B cell (primary cell): ENCODE measurements at regions not wholly inside any gene's neighbourhood (a gene's known extent, or its start where the extent isn't known, plus 50 kb on each side); places are given as distances from the start of the nearest gene placed in this dataset.

Experiments used
- ATAC-seq: fragments of 200-7000 bp; cut with Tn5 transposase; one replicate; pipeline ENCODE4 v1.10.0; 2021; ENCODE audit warnings: low read depth, mild to moderate bottlenecking, moderate number of reproducible peaks, moderate library complexity
- CTCF ChIA-PET: fragments of 350-600 bp; sonication (Branson Sonifier 250); formaldehyde crosslinking; loops from one replicate; lab custom pipeline; 2021; ENCODE audit warnings: antibody characterized with exemption, inconsistent platforms; lab: Charles Lee
- POLR2A ChIA-PET: fragments of 350-600 bp; sonication (Branson Sonifier 250); formaldehyde crosslinking; loops from one replicate; lab custom pipeline; 2021; ENCODE audit warnings: antibody characterized with exemption; lab: Charles Lee
- DNase-seq: peaks from one replicate; pipeline ENCODE4 v3.0.0; 2013
- H2AFZ ChIP-seq: 2 replicates; pipeline ENCODE4 v1.6.1; 2012; ENCODE audit warnings: mild to moderate bottlenecking, low read depth, low read length; ENCODE audit not compliant: insufficient read depth, poor library complexity, severe bottlenecking
- H3K27ac ChIP-seq, 2 donors: 1 replicate in 1 of 2; 2 replicates in 1 of 2; pipeline ENCODE4 v1.5.1; 2012 to 2013; ENCODE audit warnings: low read length in 2 of 2, mild to moderate bottlenecking in 2 of 2, moderate library complexity in 1 of 2
- H3K27me3 ChIP-seq, 4 experiments: fragments of 200-600 bp in 1 of 4; sonication (generic) in 1 of 4; replicated peaks in 1 of 4; 1 replicate in 2 of 4; 2 replicates in 2 of 4; pipeline versions ENCODE4 v1.6.1 to v1.7.0; 2013 to 2016; ENCODE audit warnings: low read length in 3 of 4, mild to moderate bottlenecking in 2 of 4, mixed read lengths in 1 of 4, moderate library complexity in 1 of 4; ENCODE audit not compliant: insufficient read depth in 4 of 4, control insufficient read depth in 3 of 4; ENCODE audit errors: control extremely low read depth in 1 of 4
- H3K36me3 ChIP-seq, 2 experiments: replicated peaks in 1 of 2; 1 replicate in 1 of 2; 2 replicates in 1 of 2; pipeline versions ENCODE4 v1.6.1 to v1.7.1; 2013; ENCODE audit warnings: low read length in 1 of 2; ENCODE audit not compliant: insufficient read depth in 2 of 2, control insufficient read depth in 1 of 2; ENCODE audit errors: control extremely low read depth in 1 of 2, extremely low read depth in 1 of 2
- H3K4me1 ChIP-seq, 2 donors: fragments of 200-600 bp in 1 of 2; sonication (generic) in 1 of 2; 1 replicate in 1 of 2; 2 replicates in 1 of 2; pipeline versions ENCODE4 v1.5.1 to v1.6.1; 2013 to 2017; ENCODE audit warnings: low read length in 2 of 2; ENCODE audit not compliant: control insufficient read depth in 2 of 2, insufficient read depth in 2 of 2
- H3K4me2 ChIP-seq: replicated peaks from 2 replicates; pipeline ENCODE3; 2012; ENCODE audit warnings: mild to moderate bottlenecking, low read depth, low read length; ENCODE audit not compliant: poor library complexity, severe bottlenecking
- H3K4me3 ChIP-seq, 5 experiments: fragments of 200-600 bp in 1 of 5; sonication (generic) in 1 of 5; 1 replicate in 3 of 5; 2 replicates in 2 of 5; pipeline versions ENCODE4 v1.5.1 to v1.7.0; 2011 to 2016; ENCODE audit warnings: low read length in 4 of 5, mild to moderate bottlenecking in 4 of 5, low read depth in 2 of 5, control low read depth in 1 of 5, moderate library complexity in 1 of 5; ENCODE audit not compliant: insufficient read depth in 1 of 5; ENCODE audit errors: control extremely low read depth in 1 of 5, extremely low read depth in 1 of 5
- H3K79me2 ChIP-seq: fragments of 200-600 bp; sonication (generic); one replicate; pipeline ENCODE4 v1.6.0; 2016; ENCODE audit warnings: low read length; ENCODE audit not compliant: control insufficient read depth, insufficient read depth
- H3K9ac ChIP-seq: fragments of 200-600 bp; sonication (generic); 2 replicates; pipeline ENCODE4 v1.6.1; 2017; ENCODE audit warnings: mild to moderate bottlenecking, low read length, moderate library complexity
- H3K9me3 ChIP-seq, 3 donors: one replicate each; pipeline versions ENCODE4 v1.6.1 to v1.7.1; 2013; ENCODE audit warnings: low read length in 2 of 3; ENCODE audit not compliant: control insufficient read depth in 2 of 3, insufficient read depth in 1 of 3; ENCODE audit errors: control extremely low read depth in 1 of 3
- H4K20me1 ChIP-seq: 2 replicates; pipeline ENCODE4 v1.6.0; 2012; ENCODE audit warnings: mild to moderate bottlenecking, low read length; ENCODE audit not compliant: insufficient read depth, control insufficient read depth, poor library complexity, severe bottlenecking
- H3K27ac Mint-ChIP-seq: one replicate; pipeline ENCODE4 v1.8.0; 2021; ENCODE audit warnings: mixed read lengths
- H3K27me3 Mint-ChIP-seq: one replicate; pipeline ENCODE4 v1.8.0; 2021; ENCODE audit warnings: mixed read lengths
- H3K4me1 Mint-ChIP-seq: one replicate; pipeline ENCODE4 v1.8.0; 2021; ENCODE audit warnings: mixed read lengths
- H3K4me3 Mint-ChIP-seq: one replicate; pipeline ENCODE4 v1.8.0; 2021; ENCODE audit warnings: mixed read lengths
- H3K9me3 Mint-ChIP-seq: one replicate; pipeline ENCODE4 v1.8.0; 2022; ENCODE audit warnings: mixed read lengths; ENCODE audit not compliant: insufficient read depth
- EZH2 ChIP-seq: IDR thresholded peaks from 2 replicates; pipeline ENCODE4 v1.6.1; 2012; ENCODE audit warnings: borderline replicate concordance, low read depth, mild to moderate bottlenecking, moderate library complexity, low read length; ENCODE audit not compliant: insufficient read depth, poor library complexity, severe bottlenecking
- WGBS: methylation state at CpG from one replicate; pipeline ENCODE4 v1.1.5; 2013; ENCODE audit warnings: missing lambda C conversion rate; ENCODE audit not compliant: insufficient coverage; 5-methylcytosine and 5-hydroxymethylcytosine counted together
- intact Hi-C: fragments of 100-400 bp; cut with micrococcal nuclease; formaldehyde crosslinking; loops from one replicate; pipeline ENCODE4 v1.10.0; 2022
- TF ChIP-seq, protein P1 (sequence below): fragments of 200-600 bp; IDR thresholded peaks from one replicate; pipeline ENCODE4 v1.8.0; 2022; ENCODE audit warnings: antibody characterized with exemption, mild to moderate bottlenecking

DNA sequence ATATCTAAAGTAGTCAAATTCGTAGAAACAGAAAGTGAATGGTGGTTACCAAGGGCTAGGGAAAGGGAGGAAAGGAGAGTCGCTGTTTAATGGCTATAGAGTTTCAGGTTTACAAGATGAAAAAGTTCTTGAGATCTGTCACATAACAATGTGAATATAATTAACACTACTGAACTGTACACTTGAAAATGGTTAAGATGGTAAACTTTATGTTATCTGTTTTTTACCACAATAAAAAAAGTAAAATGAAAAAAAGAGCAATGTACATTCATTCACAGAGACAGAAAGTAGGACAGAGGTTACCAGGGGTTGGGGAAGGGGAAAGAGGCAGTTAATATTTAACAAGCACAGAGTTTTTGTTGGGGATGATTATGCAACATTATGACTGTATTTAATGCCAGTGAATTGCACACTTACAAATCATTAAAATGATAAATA is 53.3 kb upstream of the SEC16B start:
- ChIA-PET CTCF (no interaction called here), POLR2A (no interaction called here)
- Histone ChIP-seq H3K79me2 (no peaks in the 10 kb centered on the region), H3K4me2 (no peak overlapping the region), H3K9me3 (no peaks in the 10 kb centered on the region), H3K9ac (no peak overlapping the region), H2AFZ (no peak overlapping the region), H3K27me3 (no peaks in the 10 kb centered on the region), H3K4me1 (no peaks in the 10 kb centered on the region), H3K36me3 (no peaks in the 10 kb centered on the region), H3K27ac (no peak overlapping the region), H4K20me1 (no peaks in the 10 kb centered on the region), H3K4me3 (no peak overlapping the region)
- DNase-seq, result no peak
- no peak for ATAC-seq
- intact Hi-C loops, result no loop called here
- H3K4me3 Mint-ChIP-seq, result no peak overlapping the region
- no peak overlapping the region for H3K27ac Mint-ChIP-seq
- H3K4me1 Mint-ChIP-seq, result no peaks in the 10 kb centered on the region
- H3K9me3 Mint-ChIP-seq, result no peaks in the 10 kb centered on the region
- TF ChIP-seq, protein P1, sequence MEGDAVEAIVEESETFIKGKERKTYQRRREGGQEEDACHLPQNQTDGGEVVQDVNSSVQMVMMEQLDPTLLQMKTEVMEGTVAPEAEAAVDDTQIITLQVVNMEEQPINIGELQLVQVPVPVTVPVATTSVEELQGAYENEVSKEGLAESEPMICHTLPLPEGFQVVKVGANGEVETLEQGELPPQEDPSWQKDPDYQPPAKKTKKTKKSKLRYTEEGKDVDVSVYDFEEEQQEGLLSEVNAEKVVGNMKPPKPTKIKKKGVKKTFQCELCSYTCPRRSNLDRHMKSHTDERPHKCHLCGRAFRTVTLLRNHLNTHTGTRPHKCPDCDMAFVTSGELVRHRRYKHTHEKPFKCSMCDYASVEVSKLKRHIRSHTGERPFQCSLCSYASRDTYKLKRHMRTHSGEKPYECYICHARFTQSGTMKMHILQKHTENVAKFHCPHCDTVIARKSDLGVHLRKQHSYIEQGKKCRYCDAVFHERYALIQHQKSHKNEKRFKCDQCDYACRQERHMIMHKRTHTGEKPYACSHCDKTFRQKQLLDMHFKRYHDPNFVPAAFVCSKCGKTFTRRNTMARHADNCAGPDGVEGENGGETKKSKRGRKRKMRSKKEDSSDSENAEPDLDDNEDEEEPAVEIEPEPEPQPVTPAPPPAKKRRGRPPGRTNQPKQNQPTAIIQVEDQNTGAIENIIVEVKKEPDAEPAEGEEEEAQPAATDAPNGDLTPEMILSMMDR, result no peak
- no peak for TF ChIP-seq EZH2
- H3K27me3 Mint-ChIP-seq, result peaks cover 11% of the 10 kb centered on the region
- WGBS, result no CpG with 5 or more reads among the region's 2 CpGs

DNA sequence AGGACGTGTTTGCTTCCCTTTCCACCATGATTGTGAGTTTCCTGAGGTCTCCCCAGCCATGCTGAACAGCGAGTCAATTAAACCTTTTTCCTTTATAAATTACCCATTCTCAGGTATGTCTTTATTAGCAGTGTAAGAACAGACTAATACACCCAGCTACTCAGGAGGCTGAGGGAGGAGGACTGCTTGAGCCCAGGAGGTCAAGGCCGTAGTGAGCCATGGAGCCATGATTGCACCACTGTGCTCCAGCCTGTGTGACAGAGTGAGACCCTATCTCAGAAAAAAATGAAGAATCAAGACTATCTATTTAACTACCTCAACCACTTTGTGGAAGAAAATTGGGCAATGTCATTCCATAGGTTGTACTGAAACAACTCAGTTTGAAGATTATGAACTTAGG is 54.6 kb upstream of the SEC16B start:
- no peaks in the 10 kb centered on the region for H3K36me3 ChIP-seq
- H3K79me2 ChIP-seq, result no peaks in the 10 kb centered on the region
- Mint-ChIP-seq H3K4me1 (no peaks in the 10 kb centered on the region), H3K27ac (no peak overlapping the region), H3K9me3 (no peaks in the 10 kb centered on the region), H3K4me3 (no peak overlapping the region), H3K27me3 (peaks cover 7% of the 10 kb centered on the region)
- no peaks in the 10 kb centered on the region for H4K20me1 ChIP-seq
- ATAC-seq (no peak), DNase-seq (no peak)
- no peak overlapping the region for H3K27ac ChIP-seq
- H3K4me3 ChIP-seq, result no peak overlapping the region
- no peaks in the 10 kb centered on the region for H3K9me3 ChIP-seq
- no peak overlapping the region for H2AFZ ChIP-seq
- WGBS, result no CpG with 5 or more reads among the region's 3 CpGs
- CTCF ChIA-PET, result no interaction called here
- H3K9ac ChIP-seq, result no peak overlapping the region
- H3K27me3 ChIP-seq, result no peaks in the 10 kb centered on the region
- TF ChIP-seq, protein P1, result no peak
- TF ChIP-seq EZH2, result no peak
- no peak overlapping the region for H3K4me2 ChIP-seq
- intact Hi-C loops, result no loop called here
- POLR2A ChIA-PET, result no interaction called here
- H3K4me1 ChIP-seq, result no peaks in the 10 kb centered on the region
